HepG2 (cell line): ENCODE measurements at regions not wholly inside any gene's neighbourhood (a gene's known extent, or its start where the extent isn't known, plus 50 kb on each side); places are given as distances from the start of the nearest gene placed in this dataset.
A peak's percentile ranks its signal among the peaks of the same experiment; 100 is the strongest.

ENCODE experiments used
- ATAC-seq: fragments of 200-7000 bp; cut with Tn5 transposase; 3 replicates; pipeline ENCODE4 v1.9.1; 2020; ENCODE audit warnings: mild to moderate bottlenecking, moderate library complexity
- BruUV-seq: library from RNA; stranded (reverse); fragments of 400-500 nt; replicated peaks from 2 replicates; lab custom pipeline; 2021; lab: Mats Ljungman, UMichigan
- CTCF ChIA-PET: fragments of 300-600 bp; formaldehyde crosslinking; extraction: SDS; loops from one replicate; lab custom pipeline; 2021; ENCODE audit warnings: low total read pairs, inconsistent platforms, low intra/inter-chr PET ratio; lab: Yijun Ruan, JAX
- POLR2A ChIA-PET: fragments of 350-600 bp; sonication (Branson Sonifier 250); formaldehyde crosslinking; loops from one replicate; lab custom pipeline; 2020; ENCODE audit warnings: antibody characterized with exemption, inconsistent platforms; lab: Yijun Ruan, JAX
- DNase-seq: peaks from one replicate; pipeline ENCODE4 v3.0.0-alpha.2; 2015; ENCODE audit warnings: low spot score
- FAIRE-seq: peaks from 3 replicates; lab custom pipeline; 2011; peaks lifted over from hg19 to GRCh38; lab: Jason Lieb, UNC
- H2AFZ ChIP-seq: one replicate; pipeline ENCODE4 v1.6.1; 2011; ENCODE audit warnings: low read length, inconsistent platforms
- H3K27ac ChIP-seq: fragments of 300-600 bp; 3 replicates; pipeline ENCODE4 v1.8.0; 2011; ENCODE audit warnings: mixed run types, mild to moderate bottlenecking, mixed read lengths, low read length, inconsistent platforms; ENCODE audit not compliant: insufficient read depth; ENCODE audit errors: extremely low read length
- H3K27me3 ChIP-seq, 2 experiments: fragments of 200-600 bp in 1 of 2; 2 replicates in 1 of 2; 3 replicates in 1 of 2; pipeline versions ENCODE4 v1.6.0 to v1.8.0; 2011; ENCODE audit warnings: low read length in 2 of 2, mild to moderate bottlenecking in 2 of 2, moderate library complexity in 2 of 2, inconsistent platforms in 1 of 2; ENCODE audit not compliant: insufficient read depth in 2 of 2, control insufficient read depth in 1 of 2
- H3K36me3 ChIP-seq, 2 experiments: fragments of 200-600 bp in 1 of 2; replicated peaks in 1 of 2; 2 replicates in 1 of 2; 3 replicates in 1 of 2; pipeline versions ENCODE4 v1.5.1 to v1.8.0; 2011; ENCODE audit warnings: low read length in 2 of 2, inconsistent platforms in 1 of 2; ENCODE audit not compliant: insufficient read depth in 2 of 2, control insufficient read depth in 1 of 2
- H3K4me1 ChIP-seq: 2 replicates; pipeline ENCODE4 v1.5.1; 2012; ENCODE audit warnings: low read length, inconsistent platforms; ENCODE audit not compliant: insufficient read depth
- H3K4me2 ChIP-seq: 2 replicates; pipeline ENCODE4 v1.6.0; 2011; ENCODE audit warnings: low read depth, low read length, inconsistent platforms
- H3K4me3 ChIP-seq, 3 experiments: fragments of 200-600 bp in 1 of 3; sonication (generic), shearing (Covaris generic) in 1 of 3; replicated peaks in 1 of 3; 2 replicates each; pipeline ENCODE4 v1.5.1; 2011 to 2016; ENCODE audit warnings: low read length in 3 of 3, inconsistent platforms in 2 of 3, low read depth in 2 of 3, mild to moderate bottlenecking in 2 of 3, control low read depth in 1 of 3, mixed read lengths in 1 of 3; ENCODE audit not compliant: insufficient read depth in 1 of 3
- H3K79me2 ChIP-seq: one replicate; pipeline ENCODE4 v1.6.1; 2011; ENCODE audit warnings: low read length, inconsistent platforms; ENCODE audit not compliant: insufficient read depth
- H3K9ac ChIP-seq: 2 replicates; pipeline ENCODE4 v1.6.0; 2011; ENCODE audit warnings: mild to moderate bottlenecking, low read depth, low read length, inconsistent platforms; ENCODE audit not compliant: insufficient read depth
- H3K9me3 ChIP-seq: 2 replicates; pipeline ENCODE4 v1.5.1; 2012; ENCODE audit warnings: mild to moderate bottlenecking, low read length
- H4K20me1 ChIP-seq: 2 replicates; pipeline ENCODE4 v1.6.0; 2011; ENCODE audit warnings: inconsistent platforms, mild to moderate bottlenecking, low read length, moderate library complexity; ENCODE audit not compliant: insufficient read depth
- ERF ChIP-seq: IDR thresholded peaks from 2 replicates; pipeline ENCODE4 v1.6.1; 2018; ENCODE audit warnings: missing biosample characterization, missing genetic modification reagents
- EZH2 ChIP-seq: conservative IDR thresholded peaks from 2 replicates; pipeline ENCODE4 v1.6.1; 2012; ENCODE audit warnings: mild to moderate bottlenecking, low read depth, low read length, moderate library complexity
- FOXC1 ChIP-seq: sonication (generic); formaldehyde crosslinking; IDR thresholded peaks from 2 replicates; pipeline ENCODE4 v1.8.0; 2022; ENCODE audit warnings: mild to moderate bottlenecking, missing genetic modification reagents, borderline replicate concordance
- HDAC2 ChIP-seq: sonication (generic); formaldehyde crosslinking; IDR thresholded peaks from 2 replicates; pipeline ENCODE4 v1.4.0; 2020; ENCODE audit warnings: missing genetic modification reagents
- KDM4B ChIP-seq: sonication (generic); formaldehyde crosslinking; IDR thresholded peaks from 2 replicates; pipeline ENCODE4 v1.4.0; 2020; ENCODE audit warnings: missing genetic modification reagents
- MAZ ChIP-seq, 2 experiments: sonication (generic) in 1 of 2; formaldehyde crosslinking in 1 of 2; IDR thresholded peaks; 2 replicates each; pipeline versions ENCODE4 v1.5.0 to v1.6.1; 2012 to 2020; ENCODE audit warnings: low read depth in 2 of 2, mild to moderate bottlenecking in 2 of 2, borderline replicate concordance in 1 of 2, improper control_type of control experiment in 1 of 2, low read length in 1 of 2, missing genetic modification reagents in 1 of 2, moderate library complexity in 1 of 2
- MIER3 ChIP-seq: IDR thresholded peaks from 2 replicates; pipeline ENCODE4 v1.6.1; 2016; ENCODE audit warnings: missing compliant biosample characterization, borderline replicate concordance
- NFKB2 ChIP-seq: sonication (generic); formaldehyde crosslinking; IDR thresholded peaks from 2 replicates; pipeline ENCODE4 v1.4.0; 2020; ENCODE audit warnings: missing genetic modification reagents, borderline replicate concordance
- PLSCR1 ChIP-seq: sonication (generic); formaldehyde crosslinking; IDR thresholded peaks from 2 replicates; pipeline ENCODE4 v1.5.0; 2020; ENCODE audit warnings: missing genetic modification reagents, mild to moderate bottlenecking, borderline replicate concordance
- SMAD1 ChIP-seq: sonication (generic); formaldehyde crosslinking; IDR thresholded peaks from 2 replicates; pipeline ENCODE4 v1.4.0; 2020; ENCODE audit warnings: missing genetic modification reagents, low read depth, mild to moderate bottlenecking, borderline replicate concordance
- ZFP36L1 ChIP-seq: sonication (generic); formaldehyde crosslinking; IDR thresholded peaks from 2 replicates; pipeline ENCODE4 v1.8.0; 2022; ENCODE audit warnings: mild to moderate bottlenecking, missing genetic modification reagents, moderate library complexity
- ZFX ChIP-seq: sonication (generic); formaldehyde crosslinking; IDR thresholded peaks from 2 replicates; pipeline ENCODE4 v1.4.0; 2020; ENCODE audit warnings: mild to moderate bottlenecking, low read depth, missing genetic modification reagents, moderate library complexity
- ZMYM3 ChIP-seq: sonication (generic); formaldehyde crosslinking; IDR thresholded peaks from 2 replicates; pipeline ENCODE4 v1.5.1; 2020; ENCODE audit warnings: mild to moderate bottlenecking, missing genetic modification reagents
- ZNF253 ChIP-seq: sonication (generic); formaldehyde crosslinking; IDR thresholded peaks from 2 replicates; pipeline ENCODE4 v1.8.0; 2022; ENCODE audit warnings: mild to moderate bottlenecking, missing genetic modification reagents, borderline replicate concordance
- ZNF543 ChIP-seq: sonication (generic); formaldehyde crosslinking; IDR thresholded peaks from 2 replicates; pipeline ENCODE4 v1.4.0; 2020; ENCODE audit warnings: mild to moderate bottlenecking, missing genetic modification reagents
- ZNF605 ChIP-seq: sonication (generic); formaldehyde crosslinking; IDR thresholded peaks from 2 replicates; pipeline ENCODE4 v1.8.0; 2022; ENCODE audit warnings: mild to moderate bottlenecking, missing genetic modification reagents
- ZNF75D ChIP-seq: sonication (generic); formaldehyde crosslinking; IDR thresholded peaks from 2 replicates; pipeline ENCODE4 v1.8.1; 2023; ENCODE audit warnings: missing genetic modification reagents, mild to moderate bottlenecking, borderline replicate concordance
- ZNF775 ChIP-seq: sonication (generic); formaldehyde crosslinking; IDR thresholded peaks from 2 replicates; pipeline ENCODE4 v1.4.0; 2020; ENCODE audit warnings: missing genetic modification reagents, mild to moderate bottlenecking, moderate library complexity, borderline replicate concordance
- ZNF782 ChIP-seq: sonication (generic); formaldehyde crosslinking; IDR thresholded peaks from 2 replicates; pipeline ENCODE4 v1.4.0; 2020; ENCODE audit warnings: missing genetic modification reagents, mild to moderate bottlenecking, borderline replicate concordance
- whole genome bisulfite sequencing: methylation state at CpG from one replicate; pipeline ENCODE4 v1.1.6; 2017; ENCODE audit warnings: low lambda C conversion rate; 5-methylcytosine and 5-hydroxymethylcytosine counted together
- in situ Hi-C: cut with HindIII; loops from 2 replicates; pipeline ENCODE4 v1.10.0; 2017; ENCODE audit warnings: low pct_unique_long_range_greater_than_20kb; ENCODE audit not compliant: extremely low pct_ligation_motif_present
- intact Hi-C: fragments of 100-400 bp; cut with micrococcal nuclease; formaldehyde crosslinking; loops from one replicate; pipeline ENCODE4 v1.10.0; 2022; ENCODE audit not compliant: unreplicated experiment
- TF ChIP-seq, protein P1 (sequence below): sonication (generic); formaldehyde crosslinking; IDR thresholded peaks from 2 replicates; pipeline ENCODE4 v1.4.0; 2020; ENCODE audit warnings: missing genetic modification reagents

DNA sequence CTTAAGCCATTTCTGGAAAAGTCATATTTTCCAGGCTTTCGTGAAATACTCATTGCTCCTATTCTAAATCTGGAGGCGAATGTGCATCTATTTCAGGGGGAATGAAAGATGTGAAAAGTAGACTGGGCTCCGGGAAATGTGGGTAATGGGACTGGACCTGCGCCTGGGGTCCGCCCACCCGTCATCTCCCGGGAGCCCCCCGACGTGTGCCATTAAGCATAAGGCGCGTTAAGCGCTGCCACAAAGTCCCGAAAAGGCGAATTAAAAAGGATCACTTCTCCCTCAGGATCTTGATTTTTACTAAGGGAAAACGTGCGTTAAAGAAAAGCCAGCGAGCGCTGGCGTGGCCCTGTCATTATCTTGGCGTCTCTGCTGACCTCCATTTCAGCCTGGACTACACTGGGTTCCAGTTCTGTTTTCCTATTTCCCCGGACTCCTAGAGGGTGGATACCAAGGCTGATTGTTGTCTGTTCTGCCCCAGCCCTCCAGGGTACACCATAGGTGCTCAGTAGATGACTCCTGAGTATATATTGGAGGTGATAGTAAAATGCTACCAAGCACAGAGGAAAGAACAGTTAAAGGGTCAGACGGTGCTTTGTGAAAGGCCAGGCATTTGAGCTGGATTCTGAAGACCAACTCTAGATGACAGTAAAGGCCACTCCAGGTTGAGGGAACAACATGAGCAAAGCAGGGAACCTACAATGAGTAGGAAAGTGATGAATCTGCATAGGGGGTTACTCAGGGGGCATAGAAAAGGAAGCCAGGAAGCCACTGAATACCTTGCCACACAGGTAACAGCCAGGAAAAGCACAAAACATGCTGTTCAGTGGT is 89.2 kb upstream of the ARID1B start:
- CTCF ChIA-PET = no interaction called here
- no TSS peak for BruUV-seq
- no peaks in the 10 kb centered on the region for H3K9me3 ChIP-seq
- H3K4me2 ChIP-seq = peak overlapping the region; percentile 92
- no peaks in the 10 kb centered on the region for H3K79me2 ChIP-seq
- POLR2A ChIA-PET = interaction anchor here (1.1 kb wide), 1 partner anchor 89 kb away, joined by 8 read pairs; the partner anchor contains the start of gene ARID1B
- no peaks in the 10 kb centered on the region for H4K20me1 ChIP-seq
- DNase-seq (no peak), ATAC-seq (peak; percentile 16), FAIRE-seq (no peak)
- intact Hi-C loops (loop anchor here (2.0 kb wide), 1 partner anchor 33 kb away; no protein-coding TSS in a partner anchor), in situ Hi-C loops (loop anchor here (5.0 kb wide), 1 partner anchor 84 kb away; no protein-coding TSS in a partner anchor)
- H3K9ac ChIP-seq = no peak overlapping the region
- WGBS = 50% methylated on average over 22 of the region's 22 CpGs
- peak overlapping the region; percentile 39 to 75 (median 62) for H3K4me3 ChIP-seq
- H2AFZ ChIP-seq = peak overlapping the region; percentile 7
- H3K4me1 ChIP-seq = peaks cover 18% of the 10 kb centered on the region
- H3K27me3 ChIP-seq = peaks cover 0 to 26% of the 10 kb centered on the region in 2 experiments; a peak in 3 of 5 replicates
- no peaks in the 10 kb centered on the region for H3K36me3 ChIP-seq
- H3K27ac ChIP-seq = no peak overlapping the region
- TF ChIP-seq ZNF775 (no peak), KDM4B (0 out of 2 replicates have a peak, but pooled peaks have one; percentile 4), ZMYM3 (0 out of 2 replicates have a peak, but pooled peaks have one; percentile 58), ZNF605 (CRISPR knock-in tag) (peak; percentile 41; the same call in 1 of the 2 replicates), ZNF75D (CRISPR knock-in tag) (no peak), EZH2 (peak; percentile 47; the same call in 1 of the 2 replicates), NFKB2 (CRISPR knock-in tag) (0 out of 2 replicates have a peak, but pooled peaks have one; percentile 16), ZFP36L1 (CRISPR knock-in tag) (0 out of 2 replicates have a peak, but pooled peaks have one; percentile 9), MIER3 (no peak), ZNF253 (CRISPR knock-in tag) (no peak), ZNF782 (CRISPR knock-in tag) (peak; percentile 68; the same call in 1 of the 2 replicates), HDAC2 (CRISPR knock-in tag) (0 out of 2 replicates have a peak, but pooled peaks have one; percentile 14), PLSCR1 (CRISPR knock-in tag) (no peak), ZNF543 (CRISPR knock-in tag) (no peak), FOXC1 (CRISPR knock-in tag) (peak; percentile 44; the same call in 1 of the 2 replicates), ERF (CRISPR knock-in tag) (no peak), MAZ (IDR thresholded peaks at IDR 0.05; ENCODE audit: borderline replicate concordance, low read depth, low read length) (peak; percentile 14; the same call in 1 of the 2 replicates), MAZ (CRISPR knock-in tag; IDR thresholded peaks at IDR 0.05; ENCODE audit: low read depth) (no peak), SMAD1 (CRISPR knock-in tag) (0 out of 2 replicates have a peak, but pooled peaks have one; percentile 20), ZFX (CRISPR knock-in tag) (peak; percentile 30; the same call in 1 of the 2 replicates)
- TF ChIP-seq, protein P1, sequence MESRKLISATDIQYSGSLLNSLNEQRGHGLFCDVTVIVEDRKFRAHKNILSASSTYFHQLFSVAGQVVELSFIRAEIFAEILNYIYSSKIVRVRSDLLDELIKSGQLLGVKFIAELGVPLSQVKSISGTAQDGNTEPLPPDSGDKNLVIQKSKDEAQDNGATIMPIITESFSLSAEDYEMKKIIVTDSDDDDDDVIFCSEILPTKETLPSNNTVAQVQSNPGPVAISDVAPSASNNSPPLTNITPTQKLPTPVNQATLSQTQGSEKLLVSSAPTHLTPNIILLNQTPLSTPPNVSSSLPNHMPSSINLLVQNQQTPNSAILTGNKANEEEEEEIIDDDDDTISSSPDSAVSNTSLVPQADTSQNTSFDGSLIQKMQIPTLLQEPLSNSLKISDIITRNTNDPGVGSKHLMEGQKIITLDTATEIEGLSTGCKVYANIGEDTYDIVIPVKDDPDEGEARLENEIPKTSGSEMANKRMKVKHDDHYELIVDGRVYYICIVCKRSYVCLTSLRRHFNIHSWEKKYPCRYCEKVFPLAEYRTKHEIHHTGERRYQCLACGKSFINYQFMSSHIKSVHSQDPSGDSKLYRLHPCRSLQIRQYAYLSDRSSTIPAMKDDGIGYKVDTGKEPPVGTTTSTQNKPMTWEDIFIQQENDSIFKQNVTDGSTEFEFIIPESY (CRISPR knock-in tag) = peak; percentile 13; the same call in 1 of the 2 replicates
